Activated T-cell treated with anti-CD3 and anti-CD28 coated beads, Interleukin-2, amount 50 U/mL, for 4 hours (primary cell): ENCODE measurements at regions not wholly inside any gene's neighbourhood (a gene's known extent, or its start where the extent isn't known, plus 50 kb on each side); places are given as distances from the start of the nearest gene placed in this dataset.

Experiments used
- ATAC-seq, 2 donors: fragments of 200-7000 bp; cut with Tn5 transposase; one replicate each; pipeline ENCODE4 v1.10.0; 2021
- DNase-seq: peaks from one replicate; pipeline ENCODE4 v3.0.0-alpha.2; 2020
- H3K27me3 Mint-ChIP-seq: one replicate; pipeline ENCODE4 v1.8.0; 2021; ENCODE audit warnings: low read depth, mixed read lengths
- H3K36me3 Mint-ChIP-seq: one replicate; pipeline ENCODE4 v1.8.0; 2022; ENCODE audit warnings: mixed read lengths; ENCODE audit not compliant: insufficient read depth
- H3K4me1 Mint-ChIP-seq: one replicate; pipeline ENCODE4 v1.8.0; 2021; ENCODE audit warnings: low read depth, mixed read lengths
- H3K4me3 Mint-ChIP-seq: one replicate; pipeline ENCODE4 v1.8.0; 2021; ENCODE audit warnings: mild to moderate bottlenecking, moderate library complexity, mixed read lengths
- H3K9me3 Mint-ChIP-seq: one replicate; pipeline ENCODE4 v1.8.0; 2021; ENCODE audit warnings: mixed read lengths

DNA sequence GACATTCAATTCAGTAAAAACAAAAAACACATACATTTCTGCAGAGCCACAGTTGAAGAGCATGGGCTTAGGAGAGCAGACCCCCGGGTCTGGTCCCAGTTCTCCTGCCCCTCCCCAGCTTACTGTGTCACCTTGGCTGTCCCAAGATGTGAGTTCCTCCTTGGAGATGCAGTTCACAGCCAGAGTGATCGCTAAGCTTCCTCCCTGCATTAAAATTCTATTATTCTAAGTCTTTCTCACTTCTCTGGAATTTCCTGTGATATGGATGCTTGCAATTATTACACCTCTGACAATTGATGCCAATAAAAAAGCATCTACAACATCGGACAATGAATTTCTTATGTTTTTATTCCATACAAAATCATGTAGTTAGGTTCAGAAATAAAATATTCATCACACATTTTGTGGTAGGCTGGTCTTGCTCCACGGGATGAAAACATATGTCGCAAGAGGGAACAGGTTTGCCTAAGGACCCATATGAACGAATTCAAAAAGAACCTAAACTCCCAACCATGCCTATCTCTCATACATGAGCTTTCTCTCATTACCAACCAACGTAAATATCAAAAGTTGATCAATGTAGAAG lies 328.5 kb upstream of the RUNX1 start:
- Mint-ChIP-seq H3K9me3 (no peaks in the 10 kb centered on the region), H3K4me3 (no peak overlapping the region), H3K4me1 (no peaks in the 10 kb centered on the region), H3K36me3 (no peaks in the 10 kb centered on the region), H3K27me3 (peaks cover 2% of the 10 kb centered on the region)
- ATAC-seq = no peak
- no peak for DNase-seq

DNA sequence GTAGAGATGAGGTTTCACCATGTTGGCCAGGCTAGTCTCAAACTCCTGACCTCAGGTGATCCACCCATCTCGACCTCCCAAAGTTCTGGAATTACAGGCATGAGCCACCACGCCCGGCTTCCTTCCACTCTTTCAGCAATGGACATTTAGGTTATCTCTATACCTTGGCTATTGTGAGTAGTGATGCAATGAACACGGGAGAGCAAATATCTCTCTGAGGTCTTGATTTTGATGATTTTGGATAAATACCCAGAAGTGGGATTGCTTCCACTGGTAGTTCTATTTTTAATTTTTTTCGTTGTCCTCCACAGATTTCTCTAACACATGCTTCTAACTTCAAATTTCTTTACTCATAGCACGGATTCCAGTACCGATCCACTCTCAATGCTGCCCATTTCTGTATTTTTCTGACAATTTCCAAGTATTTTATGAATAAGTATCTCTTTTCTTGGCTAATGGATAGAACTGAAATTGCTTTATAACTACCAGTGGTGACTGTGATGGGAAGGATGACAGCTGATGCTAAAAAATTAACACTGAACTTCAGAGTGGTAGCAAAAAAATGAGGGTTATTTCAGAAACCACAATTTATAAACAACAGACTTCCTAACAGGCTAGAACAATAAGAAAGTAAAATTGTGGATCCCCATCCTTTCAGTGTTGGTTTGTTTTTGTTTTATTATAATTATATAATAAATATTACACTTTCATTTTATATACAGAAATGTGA lies 327.5 kb upstream of the RUNX1 start:
- Mint-ChIP-seq H3K4me1 (no peaks in the 10 kb centered on the region), H3K9me3 (no peaks in the 10 kb centered on the region), H3K36me3 (no peaks in the 10 kb centered on the region), H3K27me3 (peaks cover 2% of the 10 kb centered on the region), H3K4me3 (no peak overlapping the region)
- no peak for DNase-seq
- no peak for ATAC-seq

DNA sequence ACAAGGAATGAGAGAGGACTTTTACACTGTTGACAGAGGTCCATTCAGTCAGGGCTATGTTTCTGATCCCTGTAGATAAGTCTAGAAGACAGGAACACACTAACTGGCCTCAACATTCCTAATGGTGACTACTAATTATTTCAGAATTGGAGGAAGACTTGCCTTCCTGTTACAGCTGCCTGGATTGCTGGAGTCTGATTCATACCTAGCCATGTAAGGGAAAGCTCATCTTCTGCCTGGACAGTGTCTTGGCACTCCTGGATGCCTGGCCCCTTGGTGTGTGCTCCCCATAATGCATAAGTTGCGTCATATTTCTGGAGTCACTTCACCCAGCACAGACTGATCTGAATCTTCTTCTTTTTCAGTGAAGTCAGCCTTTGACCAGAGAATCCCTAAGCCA lies 326.0 kb upstream of the RUNX1 start:
- Mint-ChIP-seq H3K9me3 (no peaks in the 10 kb centered on the region), H3K27me3 (peaks cover 2% of the 10 kb centered on the region), H3K4me3 (no peak overlapping the region), H3K36me3 (no peaks in the 10 kb centered on the region), H3K4me1 (no peaks in the 10 kb centered on the region)
- DNase-seq (no peak), ATAC-seq (no peak)

DNA sequence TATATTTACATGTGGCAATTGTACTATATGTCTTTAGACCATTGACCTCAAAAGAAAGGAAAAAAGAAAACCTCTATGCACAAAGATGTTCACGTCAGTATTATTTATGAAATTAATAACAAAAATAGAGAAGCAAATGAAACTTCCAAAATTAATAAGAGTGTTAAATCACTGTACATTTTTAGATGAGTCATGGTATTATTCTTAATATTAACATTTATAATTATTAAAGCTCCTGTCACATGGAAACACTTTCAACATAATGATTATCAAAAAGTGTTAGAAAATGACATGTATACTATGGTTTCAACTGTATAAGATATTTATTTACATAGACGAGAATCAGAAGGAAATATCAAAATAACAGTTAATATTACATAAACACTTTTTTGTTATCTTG lies 324.9 kb upstream of the RUNX1 start:
- ATAC-seq = no peak
- Mint-ChIP-seq H3K4me1 (no peaks in the 10 kb centered on the region), H3K36me3 (no peaks in the 10 kb centered on the region), H3K9me3 (no peaks in the 10 kb centered on the region), H3K4me3 (no peak overlapping the region), H3K27me3 (peaks cover 2% of the 10 kb centered on the region)
- no peak for DNase-seq

DNA sequence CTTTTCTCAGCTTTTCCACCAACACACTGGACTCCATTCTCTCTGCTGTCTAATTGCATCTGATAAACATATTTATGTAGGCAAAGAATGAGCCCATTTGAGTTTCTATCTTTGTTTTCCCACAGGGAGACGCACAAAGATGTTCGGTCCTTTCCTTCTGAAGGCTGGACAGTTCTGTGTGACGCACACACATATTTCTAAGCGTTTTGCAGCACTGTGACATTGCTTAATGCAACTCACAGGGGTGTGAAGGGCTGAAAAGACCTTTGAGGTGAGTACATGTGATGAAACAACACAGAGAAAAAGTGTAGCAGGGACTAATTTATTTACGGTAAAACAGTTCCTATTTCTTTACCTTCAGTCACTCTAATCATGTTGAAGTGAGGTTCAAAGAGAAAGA lies 323.1 kb upstream of the RUNX1 start:
- Mint-ChIP-seq H3K9me3 (no peaks in the 10 kb centered on the region), H3K4me3 (no peak overlapping the region), H3K36me3 (no peaks in the 10 kb centered on the region), H3K27me3 (no peaks in the 10 kb centered on the region), H3K4me1 (no peaks in the 10 kb centered on the region)
- no peak for ATAC-seq
- no peak for DNase-seq

DNA sequence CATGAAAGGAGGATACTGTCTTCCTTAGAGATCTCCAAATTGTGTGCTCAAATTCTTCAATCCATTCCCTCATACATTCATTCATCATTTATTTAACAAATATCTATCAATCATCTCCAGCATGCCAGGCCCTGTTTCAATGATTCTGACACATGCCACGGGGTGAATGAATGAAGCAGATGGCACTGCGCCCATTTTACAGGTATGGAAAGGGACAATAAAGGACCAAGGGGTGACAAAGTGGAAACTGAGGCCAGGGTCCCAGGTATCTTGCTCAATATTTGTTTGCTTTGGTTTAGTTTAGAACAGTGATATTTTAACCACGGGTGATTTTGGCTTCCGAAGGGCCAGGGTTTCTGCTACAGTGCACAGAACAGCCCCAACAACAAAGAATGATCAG lies 321.6 kb upstream of the RUNX1 start:
- no peaks in the 10 kb centered on the region for H3K4me1 Mint-ChIP-seq
- H3K9me3 Mint-ChIP-seq = no peaks in the 10 kb centered on the region
- H3K36me3 Mint-ChIP-seq = no peaks in the 10 kb centered on the region
- H3K27me3 Mint-ChIP-seq = no peaks in the 10 kb centered on the region
- DNase-seq = no peak
- no peak overlapping the region for H3K4me3 Mint-ChIP-seq
- ATAC-seq = no peak

DNA sequence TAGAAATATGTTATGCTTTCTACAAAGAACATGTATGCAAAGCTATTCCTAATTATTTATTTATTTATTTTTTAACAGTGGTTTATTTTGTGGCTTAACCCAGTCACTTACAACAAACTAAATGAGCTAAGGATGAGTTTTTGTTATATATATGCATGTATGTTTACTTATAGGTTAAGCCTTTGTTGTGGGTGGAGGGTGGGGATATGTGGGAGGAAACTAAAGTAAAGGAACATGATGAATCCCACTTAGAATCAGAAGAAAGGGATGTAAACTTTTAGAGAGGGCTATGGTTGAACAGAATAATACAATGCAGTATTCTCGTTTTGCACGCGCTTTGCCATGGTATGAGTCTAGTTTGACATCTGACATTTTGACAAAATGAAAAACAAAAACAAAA lies 321.0 kb upstream of the RUNX1 start:
- no peak for DNase-seq
- Mint-ChIP-seq H3K4me1 (no peaks in the 10 kb centered on the region), H3K36me3 (no peaks in the 10 kb centered on the region), H3K9me3 (no peaks in the 10 kb centered on the region), H3K4me3 (no peak overlapping the region), H3K27me3 (no peaks in the 10 kb centered on the region)
- ATAC-seq = no peak

DNA sequence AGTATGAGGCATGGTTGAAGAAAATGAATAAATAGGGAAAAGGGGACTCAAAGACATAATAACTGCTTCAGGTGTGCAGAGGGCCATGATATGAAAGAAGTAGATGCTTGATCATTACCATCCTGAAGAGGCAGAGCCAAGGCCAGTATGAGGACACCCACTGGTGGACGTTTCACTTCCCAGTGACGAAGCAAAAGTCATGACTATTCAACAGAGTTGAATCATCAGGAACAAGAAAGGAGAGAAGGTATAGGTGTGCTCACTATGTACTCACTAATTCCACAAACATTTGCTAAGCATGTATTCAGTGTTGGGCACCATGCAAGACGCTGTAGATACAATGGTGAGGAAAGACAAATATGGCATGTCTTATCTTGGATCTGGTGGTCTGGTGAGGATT lies 319.2 kb upstream of the RUNX1 start:
- DNase-seq = no peak
- Mint-ChIP-seq H3K27me3 (no peaks in the 10 kb centered on the region), H3K4me1 (no peaks in the 10 kb centered on the region), H3K4me3 (no peak overlapping the region), H3K9me3 (no peaks in the 10 kb centered on the region), H3K36me3 (no peaks in the 10 kb centered on the region)
- peak; percentile 7 to 23 for ATAC-seq

DNA sequence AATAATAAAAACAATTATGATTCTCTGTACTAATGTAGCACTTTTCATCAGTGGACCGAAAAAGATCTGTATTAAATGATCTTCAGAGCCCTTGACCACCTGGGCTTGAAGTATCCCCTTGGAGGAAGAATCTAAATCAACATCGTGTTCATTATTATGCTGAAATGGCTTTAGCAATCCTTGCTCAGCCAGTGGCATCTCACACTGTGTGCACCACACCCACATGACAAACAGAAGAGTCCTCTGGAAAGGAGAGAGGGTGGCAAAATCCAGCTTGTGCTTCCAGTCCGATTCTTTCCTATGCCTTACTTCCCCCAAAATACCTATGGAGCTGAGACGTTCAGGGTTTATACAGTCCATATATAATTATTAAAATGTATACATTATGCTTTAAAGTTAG lies 318.5 kb upstream of the RUNX1 start:
- ATAC-seq = no peak

DNA sequence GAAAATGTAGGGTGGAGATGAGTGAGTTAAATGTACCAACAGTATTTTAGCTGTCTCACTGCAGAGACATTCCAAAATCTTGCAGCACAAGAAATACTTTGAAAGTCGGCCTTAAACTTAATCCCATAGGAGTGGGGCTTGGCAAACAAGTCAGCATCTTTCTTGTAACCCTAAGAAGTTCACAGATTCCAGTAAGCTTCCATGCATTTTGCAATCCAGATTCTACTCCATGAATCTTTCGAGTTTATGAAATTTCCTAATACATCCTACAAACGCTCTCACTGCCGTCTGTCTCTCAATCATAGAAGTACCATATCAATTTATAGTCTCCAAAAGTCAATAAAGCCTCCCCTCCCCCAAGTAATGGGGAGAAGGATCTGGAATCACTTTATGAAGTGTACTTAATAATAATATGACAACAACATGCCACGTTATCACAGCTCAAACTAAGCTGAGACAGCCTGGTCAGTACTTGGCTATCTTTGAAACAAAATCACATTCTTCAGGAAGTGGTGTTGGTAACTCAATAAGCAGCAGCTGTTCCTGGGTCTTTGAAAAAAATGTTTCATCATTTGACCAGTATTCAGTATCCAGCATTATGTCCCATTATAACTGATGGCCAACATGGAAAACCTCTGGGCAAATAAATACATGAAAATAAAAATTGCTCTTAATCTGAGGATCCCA lies 317.4 kb upstream of the RUNX1 start:
- DNase-seq (no peak), ATAC-seq (no peak)
- H3K27me3 Mint-ChIP-seq = no peaks in the 10 kb centered on the region
- no peak overlapping the region for H3K4me3 Mint-ChIP-seq
- H3K4me1 Mint-ChIP-seq = no peaks in the 10 kb centered on the region
- no peaks in the 10 kb centered on the region for H3K9me3 Mint-ChIP-seq
- H3K36me3 Mint-ChIP-seq = no peaks in the 10 kb centered on the region

More for the DNA sequence above, 318.5 kb upstream of the RUNX1 start:
- no peaks in the 10 kb centered on the region for H3K36me3 Mint-ChIP-seq
- H3K27me3 Mint-ChIP-seq = no peaks in the 10 kb centered on the region
- H3K4me1 Mint-ChIP-seq = no peaks in the 10 kb centered on the region
- no peaks in the 10 kb centered on the region for H3K9me3 Mint-ChIP-seq
- H3K4me3 Mint-ChIP-seq = no peak overlapping the region
- no peak for DNase-seq

DNA sequence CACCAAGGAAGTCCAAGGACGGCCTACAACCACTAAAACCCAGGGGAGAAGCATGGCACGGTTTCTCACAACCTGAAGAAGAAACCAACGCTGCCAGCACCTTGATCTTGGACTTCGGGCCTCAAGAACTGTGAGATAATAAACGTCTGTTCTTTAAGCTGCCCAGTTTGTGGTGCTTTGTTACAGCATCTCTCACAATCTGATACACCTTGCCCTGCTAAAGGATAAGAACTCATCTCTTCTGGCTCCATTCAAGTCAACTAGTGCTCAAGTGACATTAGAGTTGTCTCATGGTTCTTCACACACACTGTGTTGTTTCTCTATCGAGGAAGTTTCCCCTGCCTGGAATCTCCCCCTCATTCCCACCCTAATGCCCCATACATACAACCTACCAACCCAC lies 314.4 kb upstream of the RUNX1 start:
- DNase-seq (no peak), ATAC-seq (no peak)
- H3K4me3 Mint-ChIP-seq = no peak overlapping the region
- H3K36me3 Mint-ChIP-seq = no peaks in the 10 kb centered on the region
- H3K9me3 Mint-ChIP-seq = no peaks in the 10 kb centered on the region
- H3K27me3 Mint-ChIP-seq = no peaks in the 10 kb centered on the region
- H3K4me1 Mint-ChIP-seq = no peaks in the 10 kb centered on the region

DNA sequence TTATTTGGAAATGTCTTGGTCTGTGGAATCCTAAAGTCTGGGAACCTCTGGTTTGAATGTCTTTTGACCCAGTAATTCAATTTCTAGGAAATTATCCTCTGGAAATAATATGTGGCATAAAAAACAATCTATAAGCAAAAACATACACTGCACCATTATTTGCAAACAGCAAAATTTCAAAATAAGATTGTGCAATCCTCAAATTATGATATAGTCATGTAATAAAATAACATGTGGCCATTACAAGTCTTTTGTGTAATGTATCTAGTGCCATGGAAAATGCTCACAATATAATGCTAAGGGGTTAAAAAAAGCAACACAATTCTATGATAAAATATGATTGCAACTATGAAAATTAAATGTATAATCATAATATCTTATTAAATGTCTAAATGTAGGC lies 312.9 kb upstream of the RUNX1 start:
- H3K4me3 Mint-ChIP-seq = no peak overlapping the region
- H3K27me3 Mint-ChIP-seq = no peaks in the 10 kb centered on the region
- no peaks in the 10 kb centered on the region for H3K36me3 Mint-ChIP-seq
- H3K9me3 Mint-ChIP-seq = no peaks in the 10 kb centered on the region
- no peak for DNase-seq
- peaks cover 9% of the 10 kb centered on the region for H3K4me1 Mint-ChIP-seq
- ATAC-seq = no peak

DNA sequence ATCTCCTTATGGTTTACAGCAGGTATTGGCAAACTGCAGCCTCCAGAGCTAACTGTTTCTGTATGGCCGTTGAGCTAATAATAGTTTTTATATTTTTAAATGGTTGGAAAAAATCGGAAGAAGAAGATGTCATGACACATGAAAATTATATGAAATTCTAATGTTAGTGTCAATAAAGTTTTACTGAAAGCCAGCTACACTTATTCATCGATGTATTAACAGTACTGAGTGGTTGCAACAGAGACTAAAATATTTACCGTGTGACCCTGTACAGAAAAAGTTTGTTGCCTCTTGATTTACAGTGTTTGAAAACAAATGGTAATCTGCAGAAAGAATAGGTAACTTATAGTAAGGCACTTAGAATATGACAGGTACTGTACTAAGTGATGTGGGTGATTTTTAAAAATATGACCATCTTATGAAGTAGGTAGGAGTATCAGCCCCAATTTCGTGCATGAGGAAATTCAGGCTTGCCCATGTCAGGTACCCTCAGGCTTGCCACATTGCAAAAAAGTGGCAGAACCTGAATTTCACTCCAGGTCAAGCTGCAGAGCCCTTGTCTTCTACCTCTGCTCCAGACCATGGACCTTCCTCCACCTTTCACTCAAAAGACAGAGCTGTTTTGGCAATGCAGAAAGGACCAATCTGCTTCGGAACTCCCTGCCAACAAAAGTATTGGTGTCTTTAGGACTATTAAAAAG lies 311.9 kb upstream of the RUNX1 start:
- Mint-ChIP-seq H3K27me3 (no peaks in the 10 kb centered on the region), H3K36me3 (no peaks in the 10 kb centered on the region), H3K4me1 (peaks cover 12% of the 10 kb centered on the region), H3K4me3 (no peak overlapping the region), H3K9me3 (no peaks in the 10 kb centered on the region)
- no peak for ATAC-seq
- no peak for DNase-seq

DNA sequence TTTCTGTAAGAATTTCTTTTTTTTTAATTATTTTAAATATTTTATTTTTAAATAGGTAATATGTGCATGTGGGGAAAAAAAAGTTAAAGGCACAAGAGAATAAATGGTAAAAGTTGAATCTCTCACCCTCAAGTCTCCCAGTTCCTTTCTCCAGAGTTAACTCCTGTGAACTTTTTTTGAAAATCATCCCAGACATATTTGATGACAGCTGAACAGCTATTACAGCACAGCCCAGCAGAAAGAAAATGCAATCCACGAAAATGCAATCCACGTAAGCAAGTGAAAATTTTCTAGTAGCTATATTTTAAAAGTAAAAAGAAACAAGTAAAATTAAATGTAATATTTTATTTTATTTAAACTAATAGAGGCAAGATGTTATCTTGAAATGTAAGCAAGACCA lies 310.0 kb upstream of the RUNX1 start:
- Mint-ChIP-seq H3K4me3 (no peak overlapping the region), H3K4me1 (peaks cover 12% of the 10 kb centered on the region), H3K9me3 (no peaks in the 10 kb centered on the region), H3K36me3 (no peaks in the 10 kb centered on the region), H3K27me3 (no peaks in the 10 kb centered on the region)
- no peak for ATAC-seq
- DNase-seq = no peak

DNA sequence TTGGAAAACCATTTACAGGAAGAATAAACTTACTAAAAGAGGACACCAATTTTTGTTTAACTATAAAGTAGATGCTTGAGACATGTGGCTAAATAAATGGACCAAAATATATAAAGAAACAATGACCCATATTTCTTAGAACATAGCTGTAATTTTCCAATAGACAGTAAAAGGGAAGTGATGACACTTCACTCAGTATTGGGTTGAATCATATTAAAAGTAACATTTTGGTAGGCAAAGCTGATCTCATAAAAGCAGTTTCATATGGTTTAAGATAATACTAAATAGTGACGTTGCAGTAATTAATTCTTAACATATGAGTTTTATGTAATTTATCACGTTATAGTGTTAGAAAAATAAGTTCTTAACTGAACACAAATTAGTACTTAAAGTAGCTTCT lies 308.9 kb upstream of the RUNX1 start:
- peaks cover 12% of the 10 kb centered on the region for H3K4me1 Mint-ChIP-seq
- H3K4me3 Mint-ChIP-seq = no peak overlapping the region
- DNase-seq (no peak), ATAC-seq (peak; percentile 58 to 79)
- H3K9me3 Mint-ChIP-seq = no peaks in the 10 kb centered on the region
- no peaks in the 10 kb centered on the region for H3K27me3 Mint-ChIP-seq
- H3K36me3 Mint-ChIP-seq = no peaks in the 10 kb centered on the region
